SK-N-SH (cell line): ENCODE measurements at regions not wholly inside any gene's neighbourhood (a gene's known extent, or its start where the extent isn't known, plus 50 kb on each side); places are given as distances from the start of the nearest gene placed in this dataset.

Experiments
- CTCF ChIA-PET: fragments of 300-600, 350-600 bp; formaldehyde crosslinking; extraction: SDS; loops from one replicate; lab custom pipeline; 2021; lab: Yijun Ruan, JAX
- POLR2A ChIA-PET: fragments of 350-600 bp; sonication (Branson Sonifier 250); formaldehyde crosslinking; extraction: SDS; loops from one replicate; lab custom pipeline; 2020; ENCODE audit warnings: antibody characterized with exemption, inconsistent platforms; lab: Yijun Ruan, JAX
- DNase-seq: peaks from one replicate; pipeline ENCODE4 v3.0.0; 2012
- H2AFZ ChIP-seq: fragments of 200-600 bp; sonication (generic); 2 replicates; pipeline ENCODE4 v1.8.1; 2016; ENCODE audit warnings: antibody characterized with exemption, mild to moderate bottlenecking, low read depth
- H3F3A ChIP-seq: fragments of 200-600 bp; sonication (generic); replicated peaks from 2 replicates; pipeline ENCODE3; 2016; ENCODE audit warnings: antibody characterized with exemption, mild to moderate bottlenecking; ENCODE audit not compliant: insufficient read depth
- H3K27ac ChIP-seq, 2 experiments: fragments of 200-500 bp in 1 of 2; fragments of 200-600 bp in 1 of 2; sonication (Bioruptor generic) in 1 of 2; sonication (generic), shearing (Covaris generic) in 1 of 2; 2 replicates each; pipeline versions ENCODE4 v1.5.1 to v1.6.1; 2014 to 2016; ENCODE audit warnings: low read depth in 2 of 2, inconsistent platforms in 1 of 2, low read length in 1 of 2, mild to moderate bottlenecking in 1 of 2, mixed read lengths in 1 of 2
- H3K27me3 ChIP-seq: fragments of 200-600 bp; sonication (generic), shearing (Covaris generic); 2 replicates; pipeline ENCODE4 v1.6.1; 2016; ENCODE audit warnings: mixed run types; ENCODE audit not compliant: insufficient read depth
- H3K36me3 ChIP-seq, 2 experiments: fragments of 200-500 bp in 1 of 2; fragments of 200-600 bp in 1 of 2; sonication (Bioruptor generic) in 1 of 2; sonication (generic) in 1 of 2; replicated peaks in 1 of 2; 2 replicates each; pipeline versions ENCODE3 to v1.5.1; 2014 to 2016; ENCODE audit warnings: low read length in 1 of 2, mild to moderate bottlenecking in 1 of 2; ENCODE audit not compliant: insufficient read depth in 2 of 2, control insufficient read depth in 1 of 2
- H3K4me1 ChIP-seq, 2 experiments: fragments of 200-500 bp in 1 of 2; fragments of 200-600 bp in 1 of 2; sonication (Bioruptor generic) in 1 of 2; sonication (generic), shearing (Covaris generic) in 1 of 2; 2 replicates each; pipeline versions ENCODE4 v1.5.1 to v1.6.1; 2014 to 2016; ENCODE audit warnings: low read depth in 1 of 2, low read length in 1 of 2, mixed run types in 1 of 2; ENCODE audit not compliant: insufficient read depth in 2 of 2, control insufficient read depth in 1 of 2
- H3K4me2 ChIP-seq: fragments of 200-600 bp; sonication (generic), shearing (Covaris generic); 2 replicates; pipeline ENCODE4 v1.6.1; 2017; ENCODE audit warnings: mixed run types
- H3K4me3 ChIP-seq, 2 experiments: fragments of 200-500 bp in 1 of 2; fragments of 200-600 bp in 1 of 2; sonication (Bioruptor generic) in 1 of 2; sonication (generic), shearing (Covaris generic) in 1 of 2; 2 replicates each; pipeline versions ENCODE4 v1.5.1 to v1.8.1; 2014 to 2016; ENCODE audit warnings: low read depth in 2 of 2, inconsistent platforms in 1 of 2, low read length in 1 of 2, mild to moderate bottlenecking in 1 of 2, mixed read lengths in 1 of 2, moderate library complexity in 1 of 2
- H3K79me2 ChIP-seq: fragments of 200-600 bp; sonication (generic); 2 replicates; pipeline ENCODE4 v1.8.1; 2017; ENCODE audit warnings: mild to moderate bottlenecking; ENCODE audit not compliant: insufficient read depth
- H3K9ac ChIP-seq: fragments of 200-600 bp; sonication (generic); 2 replicates; pipeline ENCODE4 v1.6.1; 2017; ENCODE audit warnings: mixed run types
- H3K9me2 ChIP-seq: fragments of 200-600 bp; sonication (generic); 2 replicates; pipeline ENCODE4 v1.6.1; 2017; ENCODE audit warnings: mixed run types
- H3K9me3 ChIP-seq: fragments of 200-600 bp; sonication (generic); 2 replicates; pipeline ENCODE4 v1.6.1; 2017; ENCODE audit warnings: mixed run types, mild to moderate bottlenecking, moderate library complexity
- H4K20me1 ChIP-seq: fragments of 200-600 bp; sonication (generic); 2 replicates; pipeline ENCODE4 v1.6.1; 2017; ENCODE audit warnings: mild to moderate bottlenecking, mixed run types; ENCODE audit not compliant: insufficient read depth
- CHD2 ChIP-seq: fragments of 150-350 bp; IDR thresholded peaks from 2 replicates; pipeline ENCODE4 v1.6.1; 2018; ENCODE audit warnings: low read length; ENCODE audit not compliant: partially characterized antibody
- ELF1 ChIP-seq: IDR thresholded peaks from 2 replicates; pipeline ENCODE4 v1.4.0; 2012
- FOSL2 ChIP-seq: IDR thresholded peaks from 2 replicates; pipeline ENCODE4 v1.4.0; 2012; ENCODE audit warnings: low read depth, mild to moderate bottlenecking, moderate library complexity, borderline replicate concordance
- FOXJ3 ChIP-seq: sonication (generic); formaldehyde crosslinking; IDR thresholded peaks from 2 replicates; pipeline ENCODE4 v1.5.1; 2020; ENCODE audit warnings: mild to moderate bottlenecking, missing genetic modification reagents
- FOXM1 ChIP-seq: IDR thresholded peaks from 2 replicates; pipeline ENCODE4 v1.4.0; 2012; ENCODE audit warnings: low read depth, mild to moderate bottlenecking
- JUND ChIP-seq: IDR thresholded peaks from 2 replicates; pipeline ENCODE4 v1.4.0; 2012
- MEF2A ChIP-seq: IDR thresholded peaks from 2 replicates; pipeline ENCODE4 v1.4.0; 2012; ENCODE audit warnings: low read depth, borderline replicate concordance
- RAD21 ChIP-seq: IDR thresholded peaks from 2 replicates; pipeline ENCODE4 v1.6.1; 2012; ENCODE audit warnings: mild to moderate bottlenecking, low read length
- RCOR1 ChIP-seq: fragments of 150-350 bp; IDR thresholded peaks from 2 replicates; pipeline ENCODE4 v1.6.1; 2017; ENCODE audit warnings: antibody characterized with exemption, low read length
- RFX5 ChIP-seq: IDR thresholded peaks from 2 replicates; pipeline ENCODE4 v1.6.1; 2012; ENCODE audit warnings: mild to moderate bottlenecking, improper control_type of control experiment, low read length
- RXRA ChIP-seq: IDR thresholded peaks from 2 replicates; pipeline ENCODE4 v1.4.0; 2012; ENCODE audit warnings: low read depth, mild to moderate bottlenecking, borderline replicate concordance
- SMC3 ChIP-seq: IDR thresholded peaks from 2 replicates; pipeline ENCODE4 v1.6.1; 2012; ENCODE audit warnings: low read depth, low read length, improper control_type of control experiment
- TAF1 ChIP-seq: IDR thresholded peaks from 2 replicates; pipeline ENCODE4 v1.6.1; 2012; ENCODE audit warnings: low read depth, mild to moderate bottlenecking, low read length, moderate library complexity, borderline replicate concordance
- TEAD4 ChIP-seq: IDR thresholded peaks from 2 replicates; pipeline ENCODE4 v1.4.0; 2012; ENCODE audit warnings: mild to moderate bottlenecking, borderline replicate concordance; ENCODE audit not compliant: insufficient read depth
- YY1 ChIP-seq: IDR thresholded peaks from 2 replicates; pipeline ENCODE4 v1.4.0; 2012; ENCODE audit warnings: low read depth, mild to moderate bottlenecking
- WGBS: methylation state at CpG from one replicate; pipeline ENCODE4 v1.1.6; 2017; ENCODE audit warnings: low lambda C conversion rate; 5-methylcytosine and 5-hydroxymethylcytosine counted together
- TF ChIP-seq, protein P1 (sequence below): IDR thresholded peaks from 2 replicates; pipeline ENCODE4 v1.4.0; 2012; ENCODE audit warnings: low read depth
- TF ChIP-seq, protein P2 (sequence below): fragments of 150-350 bp; IDR thresholded peaks from 2 replicates; pipeline ENCODE4 v1.6.1; 2016; ENCODE audit warnings: mild to moderate bottlenecking, low read depth, low read length
- TF ChIP-seq, protein P3 (sequence below): IDR thresholded peaks from 2 replicates; pipeline ENCODE4; 2012
- TF ChIP-seq, protein P4 (sequence below): IDR thresholded peaks from 2 replicates; pipeline ENCODE4 v1.4.0; 2012; ENCODE audit warnings: low read depth, borderline replicate concordance

DNA sequence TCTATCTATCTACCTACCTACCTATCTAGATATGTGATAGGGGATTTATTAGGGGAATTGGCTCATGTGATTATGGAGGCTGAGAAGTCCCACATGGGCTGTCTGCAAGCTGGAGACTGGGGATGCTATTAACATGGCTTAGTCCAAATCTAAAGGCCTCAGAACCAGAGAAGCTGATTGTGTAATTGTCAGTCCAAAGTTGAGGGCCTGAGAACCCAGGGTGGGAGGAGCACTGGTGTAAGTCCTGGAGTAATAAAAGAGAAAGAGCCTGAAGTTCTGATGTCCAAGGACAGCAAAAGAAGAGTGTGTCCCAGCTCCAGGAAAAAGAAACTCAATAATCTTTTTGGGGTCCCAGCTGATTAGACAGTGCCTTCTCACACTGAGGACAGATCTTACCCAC lies 98.5 kb upstream of the SEL1L start:
- Histone ChIP-seq H3F3A (no peaks in the 10 kb centered on the region), H3K4me1 (no peaks in the 10 kb centered on the region), H2AFZ (no peak overlapping the region), H3K27ac (no peak overlapping the region), H3K9ac (no peak overlapping the region), H3K9me3 (no peaks in the 10 kb centered on the region), H3K79me2 (no peaks in the 10 kb centered on the region), H4K20me1 (no peaks in the 10 kb centered on the region), H3K9me2 (no peaks in the 10 kb centered on the region), H3K4me3 (no peak overlapping the region), H3K27me3 (no peaks in the 10 kb centered on the region), H3K36me3 (no peaks in the 10 kb centered on the region), H3K4me2 (no peak overlapping the region)
- POLR2A ChIA-PET, result no interaction called here
- DNase-seq, result no peak
- CTCF ChIA-PET, result no interaction called here
- TF ChIP-seq TEAD4 (no peak), ELF1 (no peak), FOXM1 (no peak), RAD21 (no peak), CHD2 (no peak), MEF2A (no peak)
- TF ChIP-seq, protein P1, sequence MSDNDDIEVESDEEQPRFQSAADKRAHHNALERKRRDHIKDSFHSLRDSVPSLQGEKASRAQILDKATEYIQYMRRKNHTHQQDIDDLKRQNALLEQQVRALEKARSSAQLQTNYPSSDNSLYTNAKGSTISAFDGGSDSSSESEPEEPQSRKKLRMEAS, result no peak
- TF ChIP-seq, protein P2, sequence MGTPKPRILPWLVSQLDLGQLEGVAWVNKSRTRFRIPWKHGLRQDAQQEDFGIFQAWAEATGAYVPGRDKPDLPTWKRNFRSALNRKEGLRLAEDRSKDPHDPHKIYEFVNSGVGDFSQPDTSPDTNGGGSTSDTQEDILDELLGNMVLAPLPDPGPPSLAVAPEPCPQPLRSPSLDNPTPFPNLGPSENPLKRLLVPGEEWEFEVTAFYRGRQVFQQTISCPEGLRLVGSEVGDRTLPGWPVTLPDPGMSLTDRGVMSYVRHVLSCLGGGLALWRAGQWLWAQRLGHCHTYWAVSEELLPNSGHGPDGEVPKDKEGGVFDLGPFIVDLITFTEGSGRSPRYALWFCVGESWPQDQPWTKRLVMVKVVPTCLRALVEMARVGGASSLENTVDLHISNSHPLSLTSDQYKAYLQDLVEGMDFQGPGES, result no peak

DNA sequence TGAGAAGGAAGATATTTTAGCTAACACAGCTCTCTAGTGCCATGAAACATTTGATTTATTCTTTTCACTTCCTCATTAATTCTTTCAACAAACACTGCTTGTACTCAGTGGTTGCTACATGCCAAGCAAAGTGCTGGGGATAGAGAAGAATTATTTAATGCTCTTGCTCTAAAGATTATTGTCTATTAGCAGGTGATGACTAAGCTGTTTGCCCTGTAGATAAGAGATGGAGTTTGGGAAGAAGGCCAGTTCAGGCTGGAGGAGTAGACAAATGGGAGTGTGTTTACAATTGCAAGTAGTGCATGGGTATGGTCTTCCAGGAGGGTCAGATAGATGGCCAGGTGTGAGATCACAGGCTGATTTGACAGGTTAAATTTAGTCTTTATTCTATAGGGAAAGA lies 99.8 kb upstream of the SEL1L start:
- H3K9me2 ChIP-seq, result no peaks in the 10 kb centered on the region
- TF ChIP-seq JUND (no peak), FOXM1 (no peak), SMC3 (no peak), RFX5 (no peak), TAF1 (no peak)
- no peak overlapping the region for H3K9ac ChIP-seq
- no peaks in the 10 kb centered on the region for H3K79me2 ChIP-seq
- H2AFZ ChIP-seq, result no peak overlapping the region
- H3F3A ChIP-seq, result no peaks in the 10 kb centered on the region
- H3K9me3 ChIP-seq, result no peaks in the 10 kb centered on the region
- H3K27me3 ChIP-seq, result no peaks in the 10 kb centered on the region
- H3K36me3 ChIP-seq, result no peaks in the 10 kb centered on the region
- no peaks in the 10 kb centered on the region for H4K20me1 ChIP-seq
- H3K4me2 ChIP-seq, result no peak overlapping the region
- DNase-seq, result no peak
- H3K27ac ChIP-seq, result no peak overlapping the region
- ChIA-PET POLR2A (no interaction called here), CTCF (no interaction called here)
- H3K4me1 ChIP-seq, result no peaks in the 10 kb centered on the region
- H3K4me3 ChIP-seq, result no peak overlapping the region

DNA sequence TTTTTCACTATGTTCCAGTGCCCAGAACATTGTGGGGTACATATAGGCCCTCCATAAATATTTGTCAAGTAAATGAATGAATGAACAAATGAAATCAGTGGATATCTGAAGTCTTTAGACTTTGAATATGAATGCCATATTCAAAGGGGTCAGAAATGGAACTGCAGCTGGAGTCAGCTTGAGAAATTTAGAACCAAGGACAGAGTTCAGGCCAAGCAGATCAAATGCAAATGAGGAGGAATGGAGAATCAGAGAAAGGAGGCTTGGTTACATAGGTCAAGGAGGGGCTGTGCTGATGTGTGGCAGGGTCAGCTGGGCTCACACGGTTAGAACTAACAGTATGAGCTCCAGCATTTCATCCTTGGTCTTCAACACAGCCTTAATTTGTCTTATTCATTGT lies 104.0 kb upstream of the SEL1L start:
- Histone ChIP-seq H3K9ac (no peak overlapping the region), H3K9me2 (no peaks in the 10 kb centered on the region), H3F3A (no peaks in the 10 kb centered on the region), H3K36me3 (no peaks in the 10 kb centered on the region), H3K27me3 (no peaks in the 10 kb centered on the region), H2AFZ (no peak overlapping the region), H3K4me2 (no peak overlapping the region), H3K9me3 (no peaks in the 10 kb centered on the region), H3K4me1 (no peaks in the 10 kb centered on the region), H3K27ac (no peak overlapping the region), H3K79me2 (no peaks in the 10 kb centered on the region), H3K4me3 (no peak overlapping the region), H4K20me1 (no peaks in the 10 kb centered on the region)
- CTCF ChIA-PET, result interaction anchor here (1.3 to 1.8 kb wide), 2 partner anchors 12 to 73 kb away, joined by 3 to 4 read pairs; no protein-coding TSS in a partner anchor
- TF ChIP-seq RXRA (no peak), SMC3 (no peak), FOSL2 (no peak), YY1 (no peak), FOXJ3 (CRISPR knock-in tag) (no peak), RFX5 (no peak), RCOR1 (no peak), MEF2A (no peak)
- TF ChIP-seq, protein P3, sequence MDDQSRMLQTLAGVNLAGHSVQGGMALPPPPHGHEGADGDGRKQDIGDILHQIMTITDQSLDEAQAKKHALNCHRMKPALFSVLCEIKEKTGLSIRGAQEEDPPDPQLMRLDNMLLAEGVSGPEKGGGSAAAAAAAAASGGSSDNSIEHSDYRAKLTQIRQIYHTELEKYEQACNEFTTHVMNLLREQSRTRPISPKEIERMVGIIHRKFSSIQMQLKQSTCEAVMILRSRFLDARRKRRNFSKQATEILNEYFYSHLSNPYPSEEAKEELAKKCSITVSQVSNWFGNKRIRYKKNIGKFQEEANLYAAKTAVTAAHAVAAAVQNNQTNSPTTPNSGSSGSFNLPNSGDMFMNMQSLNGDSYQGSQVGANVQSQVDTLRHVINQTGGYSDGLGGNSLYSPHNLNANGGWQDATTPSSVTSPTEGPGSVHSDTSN, result no peak
- TF ChIP-seq, protein P4, sequence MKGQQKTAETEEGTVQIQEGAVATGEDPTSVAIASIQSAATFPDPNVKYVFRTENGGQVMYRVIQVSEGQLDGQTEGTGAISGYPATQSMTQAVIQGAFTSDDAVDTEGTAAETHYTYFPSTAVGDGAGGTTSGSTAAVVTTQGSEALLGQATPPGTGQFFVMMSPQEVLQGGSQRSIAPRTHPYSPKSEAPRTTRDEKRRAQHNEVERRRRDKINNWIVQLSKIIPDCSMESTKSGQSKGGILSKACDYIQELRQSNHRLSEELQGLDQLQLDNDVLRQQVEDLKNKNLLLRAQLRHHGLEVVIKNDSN, result no peak
- no peak for DNase-seq
- POLR2A ChIA-PET, result no interaction called here
- WGBS, result 15% methylated on average over 1 of the region's 1 CpG
